Trophoblast cell (in vitro differentiated cells and primary cell): ENCODE measurements at regions not wholly inside any gene's neighbourhood (a gene's known extent, or its start where the extent isn't known, plus 50 kb on each side); places are given as distances from the start of the nearest gene placed in this dataset.

ENCODE experiments used
- DNase-seq, 2 donors: peaks; one replicate each; pipeline ENCODE4 v3.0.0-alpha.2; 2016
- H2AFZ ChIP-seq: 2 replicates; pipeline ENCODE4 v1.6.1; 2013; ENCODE audit warnings: low read length, moderate library complexity, mild to moderate bottlenecking; ENCODE audit not compliant: insufficient read depth, poor library complexity
- H2AK5ac ChIP-seq: 2 replicates; pipeline ENCODE4 v1.6.1; 2013; ENCODE audit warnings: mild to moderate bottlenecking, low read length
- H2BK120ac ChIP-seq: 2 replicates; pipeline ENCODE4 v1.6.1; 2013; ENCODE audit warnings: low read length, mild to moderate bottlenecking, moderate library complexity; ENCODE audit not compliant: insufficient read depth, poor library complexity
- H2BK12ac ChIP-seq: 2 replicates; pipeline ENCODE4 v1.6.1; 2013; ENCODE audit warnings: mild to moderate bottlenecking, low read length, moderate library complexity
- H2BK5ac ChIP-seq: 2 replicates; pipeline ENCODE4 v1.6.1; 2013; ENCODE audit warnings: low read length, low read depth, moderate library complexity, mild to moderate bottlenecking; ENCODE audit not compliant: poor library complexity
- H3K14ac ChIP-seq: 2 replicates; pipeline ENCODE4 v1.6.1; 2013; ENCODE audit warnings: mild to moderate bottlenecking, low read length
- H3K18ac ChIP-seq: 2 replicates; pipeline ENCODE4 v1.6.1; 2013; ENCODE audit warnings: mild to moderate bottlenecking, low read length
- H3K23ac ChIP-seq: 2 replicates; pipeline ENCODE4 v1.6.1; 2013; ENCODE audit warnings: low read length
- H3K27ac ChIP-seq: 2 replicates; pipeline ENCODE4 v1.5.1; 2013; ENCODE audit warnings: low read depth, mild to moderate bottlenecking, inconsistent platforms, low read length, moderate library complexity
- H3K27me3 ChIP-seq: 2 replicates; pipeline ENCODE4 v1.6.1; 2013; ENCODE audit warnings: inconsistent platforms, mild to moderate bottlenecking, low read length, moderate library complexity; ENCODE audit not compliant: insufficient read depth
- H3K36me3 ChIP-seq, 2 experiments: 1 replicate in 1 of 2; 2 replicates in 1 of 2; pipeline ENCODE4 v1.6.1; 2013; ENCODE audit warnings: low read length in 2 of 2, mild to moderate bottlenecking in 2 of 2, moderate library complexity in 1 of 2; ENCODE audit not compliant: insufficient read depth in 2 of 2, control insufficient read depth in 1 of 2
- H3K4ac ChIP-seq: 2 replicates; pipeline ENCODE4 v1.6.1; 2013; ENCODE audit warnings: low read depth, mild to moderate bottlenecking, low read length, moderate library complexity
- H3K4me1 ChIP-seq, 2 experiments: 1 replicate in 1 of 2; 2 replicates in 1 of 2; pipeline ENCODE4 v1.6.1; 2013; ENCODE audit warnings: low read length in 2 of 2, mild to moderate bottlenecking in 2 of 2, moderate library complexity in 1 of 2; ENCODE audit not compliant: insufficient read depth in 2 of 2, control insufficient read depth in 1 of 2
- H3K4me2 ChIP-seq: 2 replicates; pipeline ENCODE4 v1.6.1; 2013; ENCODE audit warnings: inconsistent platforms, mild to moderate bottlenecking, low read length, moderate library complexity
- H3K4me3 ChIP-seq: 2 replicates; pipeline ENCODE4 v1.5.1; 2013; ENCODE audit warnings: mild to moderate bottlenecking, low read depth, low read length, inconsistent platforms
- H3K79me1 ChIP-seq: one replicate; pipeline ENCODE4 v1.6.1; 2013; ENCODE audit warnings: low read length
- H3K79me2 ChIP-seq: 2 replicates; pipeline ENCODE4 v1.6.1; 2013; ENCODE audit warnings: low read length, mild to moderate bottlenecking; ENCODE audit not compliant: control insufficient read depth, insufficient read depth, poor library complexity
- H3K9ac ChIP-seq: 2 replicates; pipeline ENCODE4 v1.6.1; 2013; ENCODE audit warnings: mild to moderate bottlenecking, low read length
- H3K9me3 ChIP-seq: 2 replicates; pipeline ENCODE4 v1.6.1; 2013; ENCODE audit warnings: low read depth, mild to moderate bottlenecking, control low read depth, inconsistent platforms, low read length; ENCODE audit not compliant: insufficient read depth
- H4K12ac ChIP-seq: 2 replicates; pipeline ENCODE4 v1.6.1; 2013; ENCODE audit warnings: low read depth, mild to moderate bottlenecking, low read length, moderate library complexity
- H4K8ac ChIP-seq: 2 replicates; pipeline ENCODE4 v1.6.1; 2013; ENCODE audit warnings: low read depth, mild to moderate bottlenecking, low read length, moderate library complexity
- H4K91ac ChIP-seq: one replicate; pipeline ENCODE4 v1.6.1; 2013; ENCODE audit warnings: low read depth, mild to moderate bottlenecking, low read length, moderate library complexity
- WGBS: extraction: QIAGEN DNeasy Blood & Tissue Kit; methylation state at CpG from one replicate; pipeline ENCODE4 v1.1.7; 2013; ENCODE audit warnings: missing lambda C conversion rate; ENCODE audit not compliant: insufficient read length, insufficient coverage; ENCODE audit errors: extremely low coverage; 5-methylcytosine and 5-hydroxymethylcytosine counted together

GRCh38 chr3:162541923-162542322 is 1045.3 kb downstream of the OTOL1 start:
- no peaks in the 10 kb centered on the region for H3K79me1 ChIP-seq
- no peaks in the 10 kb centered on the region for H3K36me3 ChIP-seq
- DNase-seq: no peak
- H3K9me3 ChIP-seq: no peaks in the 10 kb centered on the region
- H2BK5ac ChIP-seq: no peak overlapping the region
- no peak overlapping the region for H3K9ac ChIP-seq
- H3K27ac ChIP-seq: no peak overlapping the region
- no peak overlapping the region for H3K23ac ChIP-seq
- H3K4ac ChIP-seq: no peak overlapping the region
- no peak overlapping the region for H4K91ac ChIP-seq
- H3K4me2 ChIP-seq: no peak overlapping the region
- no peak overlapping the region for H4K8ac ChIP-seq
- H4K12ac ChIP-seq: no peak overlapping the region
- H3K27me3 ChIP-seq: no peaks in the 10 kb centered on the region
- no peak overlapping the region for H3K4me3 ChIP-seq
- H3K14ac ChIP-seq: no peak overlapping the region
- H2AK5ac ChIP-seq: no peak overlapping the region
- H2BK12ac ChIP-seq: no peak overlapping the region
- H3K4me1 ChIP-seq: no peaks in the 10 kb centered on the region
- no peak overlapping the region for H3K18ac ChIP-seq
- H2BK120ac ChIP-seq: no peak overlapping the region
- WGBS: 100% methylated on average over 1 of the region's 2 CpGs
- no peaks in the 10 kb centered on the region for H3K79me2 ChIP-seq
- no peak overlapping the region for H2AFZ ChIP-seq

DNA sequence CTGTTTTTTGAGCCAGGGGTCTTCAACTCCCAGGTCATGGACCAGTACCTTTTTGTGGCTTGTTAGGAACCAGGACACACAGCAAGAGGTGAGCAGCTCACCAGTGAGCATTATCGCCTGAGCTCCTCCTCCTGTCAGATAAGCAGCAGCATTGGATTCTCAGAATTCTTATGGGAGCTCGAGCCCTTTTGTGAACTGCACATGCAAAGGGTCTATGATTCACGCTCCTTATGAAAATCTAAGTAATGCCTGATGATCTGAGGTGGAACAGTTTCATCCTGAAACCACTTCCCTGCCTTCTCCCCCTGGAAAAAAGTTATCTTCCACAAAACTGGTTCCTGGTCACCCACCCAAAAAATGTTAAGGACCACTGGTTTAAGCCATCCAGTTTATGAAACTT is 1047.6 kb downstream of the OTOL1 start:
- Histone ChIP-seq H3K9me3 (no peaks in the 10 kb centered on the region), H2AFZ (no peak overlapping the region), H3K4ac (no peak overlapping the region), H3K36me3 (no peaks in the 10 kb centered on the region), H3K23ac (no peak overlapping the region), H3K79me2 (no peaks in the 10 kb centered on the region), H3K4me2 (no peak overlapping the region), H2BK12ac (no peak overlapping the region), H3K18ac (no peak overlapping the region), H2BK120ac (no peak overlapping the region), H4K91ac (no peak overlapping the region), H3K27ac (no peak overlapping the region), H4K8ac (no peak overlapping the region), H3K14ac (no peak overlapping the region), H3K9ac (peak overlapping the region; percentile 52), H4K12ac (no peak overlapping the region), H2AK5ac (no peak overlapping the region), H3K4me3 (no peak overlapping the region), H3K27me3 (no peaks in the 10 kb centered on the region), H3K4me1 (no peaks in the 10 kb centered on the region), H2BK5ac (no peak overlapping the region), H3K79me1 (no peaks in the 10 kb centered on the region)
- DNase-seq: no peak
- WGBS: no CpG with 5 or more reads among the region's 3 CpGs

DNA sequence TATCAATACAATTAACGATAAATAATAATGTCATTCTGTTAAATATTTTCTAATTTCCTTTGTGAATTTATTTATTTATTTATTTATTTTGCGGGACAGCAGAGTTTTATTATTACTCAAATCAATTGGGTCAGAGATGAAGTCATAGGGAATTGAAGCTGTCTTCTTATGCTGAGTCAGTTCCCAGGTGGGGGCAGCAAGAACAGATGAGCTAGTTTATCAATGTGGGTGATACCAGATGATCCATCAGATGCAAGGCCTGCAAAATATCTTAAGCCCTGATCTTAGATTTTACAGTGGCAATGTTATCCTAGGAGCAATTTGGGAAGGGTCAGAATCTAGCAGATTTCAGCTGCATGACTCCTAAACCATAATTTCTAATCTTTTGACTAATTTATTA is 1050.3 kb downstream of the OTOL1 start:
- Histone ChIP-seq H2AK5ac (no peak overlapping the region), H3K9me3 (no peaks in the 10 kb centered on the region), H3K23ac (no peak overlapping the region), H3K36me3 (no peaks in the 10 kb centered on the region), H3K79me2 (no peaks in the 10 kb centered on the region), H3K18ac (no peak overlapping the region), H3K4ac (no peak overlapping the region), H2BK5ac (no peak overlapping the region), H4K91ac (no peak overlapping the region), H3K9ac (no peak overlapping the region), H3K14ac (no peak overlapping the region), H3K27ac (no peak overlapping the region), H4K8ac (no peak overlapping the region), H4K12ac (no peak overlapping the region), H3K4me2 (no peak overlapping the region), H3K27me3 (no peaks in the 10 kb centered on the region), H2AFZ (no peak overlapping the region), H2BK120ac (no peak overlapping the region), H3K4me1 (no peaks in the 10 kb centered on the region), H2BK12ac (no peak overlapping the region), H3K79me1 (no peaks in the 10 kb centered on the region), H3K4me3 (no peak overlapping the region)
- no peak for DNase-seq
- no CpG with 5 or more reads among the region's 2 CpGs for WGBS

DNA sequence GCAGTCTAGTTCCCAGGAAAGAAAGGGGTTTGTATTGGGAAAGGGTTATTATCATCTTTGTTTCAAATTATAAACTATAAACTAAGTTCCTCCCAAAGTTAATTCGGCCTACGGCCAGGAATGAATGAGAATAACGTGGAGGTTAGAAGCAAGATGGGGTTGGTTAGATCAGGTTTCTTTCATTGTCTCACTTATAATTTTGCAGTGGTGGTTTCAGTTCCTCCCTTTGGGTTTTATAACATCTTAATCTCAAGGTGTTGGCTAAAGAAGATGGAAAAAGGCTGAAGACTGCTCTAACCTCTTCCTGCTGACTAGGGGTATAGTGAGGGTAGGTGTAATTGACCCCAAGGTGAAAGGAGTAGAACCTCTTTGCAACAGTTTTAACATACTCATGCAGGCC is 1050.7 kb downstream of the OTOL1 start:
- Histone ChIP-seq H2BK5ac (no peak overlapping the region), H3K4ac (no peak overlapping the region), H2BK12ac (no peak overlapping the region), H3K27ac (no peak overlapping the region), H4K12ac (no peak overlapping the region), H4K8ac (no peak overlapping the region), H3K27me3 (no peaks in the 10 kb centered on the region), H3K4me1 (no peaks in the 10 kb centered on the region), H3K9me3 (no peaks in the 10 kb centered on the region), H4K91ac (no peak overlapping the region), H2AFZ (no peak overlapping the region), H2BK120ac (no peak overlapping the region), H3K4me2 (no peak overlapping the region), H3K18ac (no peak overlapping the region), H2AK5ac (no peak overlapping the region), H3K79me2 (no peaks in the 10 kb centered on the region), H3K14ac (no peak overlapping the region), H3K23ac (no peak overlapping the region), H3K9ac (no peak overlapping the region), H3K4me3 (no peak overlapping the region), H3K79me1 (no peaks in the 10 kb centered on the region), H3K36me3 (no peaks in the 10 kb centered on the region)
- DNase-seq: no peak
- WGBS: no CpG with 5 or more reads among the region's 3 CpGs
